ENCODE measurements at regions not wholly inside any gene's neighbourhood (a gene's known extent, or its start where the extent isn't known, plus 50 kb on each side); places are given as distances from the start of the nearest gene placed in this dataset.

DNA sequence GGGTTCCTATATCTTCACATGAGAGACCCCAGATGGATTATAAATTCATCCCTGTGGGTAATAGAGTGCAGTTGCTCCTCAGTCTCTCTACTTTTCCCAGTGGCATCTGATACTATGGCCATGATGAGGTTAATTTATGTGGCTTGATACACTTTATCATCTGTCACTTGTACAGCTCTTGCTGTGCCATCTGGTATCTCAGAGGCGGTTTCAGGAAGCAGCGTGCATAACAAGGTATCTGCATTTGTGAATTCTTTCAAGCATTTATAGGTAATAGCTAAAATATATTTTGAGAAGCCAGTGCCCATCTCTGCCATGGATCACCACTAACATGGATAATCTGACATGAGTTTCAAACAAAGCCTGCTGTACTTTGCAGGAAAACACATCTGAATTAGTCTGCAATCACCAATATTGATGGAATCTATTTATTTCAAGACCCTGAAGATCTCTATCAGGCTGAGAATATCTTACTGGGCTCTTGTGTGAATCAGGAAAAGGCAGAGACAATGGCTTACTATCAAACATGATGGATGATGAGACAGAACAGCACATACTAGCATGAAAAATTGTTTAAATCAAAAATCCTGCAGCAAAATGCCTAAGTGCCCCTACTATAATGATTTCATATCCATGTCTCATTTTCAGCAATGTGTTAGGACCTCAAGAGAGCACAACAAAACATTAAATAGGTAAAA lies 548.7 kb upstream of the MAP3K7 start:
- in situ Hi-C loops (cut with MboI; ENCODE audit: low pct_unique_long_range_greater_than_20kb, low sequenced_read_pairs, unreplicated experiment), result no loop called here
- no peak for DNase-seq (ENCODE audit: low spot score)
- TF ChIP-seq, protein P1, sequence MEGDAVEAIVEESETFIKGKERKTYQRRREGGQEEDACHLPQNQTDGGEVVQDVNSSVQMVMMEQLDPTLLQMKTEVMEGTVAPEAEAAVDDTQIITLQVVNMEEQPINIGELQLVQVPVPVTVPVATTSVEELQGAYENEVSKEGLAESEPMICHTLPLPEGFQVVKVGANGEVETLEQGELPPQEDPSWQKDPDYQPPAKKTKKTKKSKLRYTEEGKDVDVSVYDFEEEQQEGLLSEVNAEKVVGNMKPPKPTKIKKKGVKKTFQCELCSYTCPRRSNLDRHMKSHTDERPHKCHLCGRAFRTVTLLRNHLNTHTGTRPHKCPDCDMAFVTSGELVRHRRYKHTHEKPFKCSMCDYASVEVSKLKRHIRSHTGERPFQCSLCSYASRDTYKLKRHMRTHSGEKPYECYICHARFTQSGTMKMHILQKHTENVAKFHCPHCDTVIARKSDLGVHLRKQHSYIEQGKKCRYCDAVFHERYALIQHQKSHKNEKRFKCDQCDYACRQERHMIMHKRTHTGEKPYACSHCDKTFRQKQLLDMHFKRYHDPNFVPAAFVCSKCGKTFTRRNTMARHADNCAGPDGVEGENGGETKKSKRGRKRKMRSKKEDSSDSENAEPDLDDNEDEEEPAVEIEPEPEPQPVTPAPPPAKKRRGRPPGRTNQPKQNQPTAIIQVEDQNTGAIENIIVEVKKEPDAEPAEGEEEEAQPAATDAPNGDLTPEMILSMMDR (IDR thresholded peaks at IDR 0.05; ENCODE audit: extremely low read depth, insufficient read depth, missing control alignments), result no peak

DNA sequence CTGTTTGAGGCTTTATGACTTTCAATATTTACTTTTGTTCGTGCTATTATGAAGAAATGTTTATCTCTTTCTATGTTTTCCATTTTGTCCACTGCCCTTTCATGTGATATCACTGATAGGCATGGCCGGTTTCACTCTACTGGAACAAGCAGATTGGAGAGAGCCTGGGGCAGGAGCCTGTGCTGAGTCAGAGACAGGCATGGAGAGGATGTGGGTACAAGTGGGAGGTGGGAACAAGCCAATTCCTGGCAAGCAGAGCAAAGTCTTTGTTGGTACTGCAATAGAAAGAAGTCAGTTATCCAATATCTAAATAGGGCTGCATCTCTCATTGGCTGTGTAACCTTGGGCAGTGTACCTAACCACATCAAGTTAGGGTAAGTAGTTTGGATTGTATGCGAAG lies 545.6 kb upstream of the MAP3K7 start:
- in situ Hi-C loops (cut with MboI; ENCODE audit: low pct_unique_long_range_greater_than_20kb, low sequenced_read_pairs, unreplicated experiment), result no loop called here
- no peak for DNase-seq (ENCODE audit: low spot score)
- TF ChIP-seq, protein P1 (IDR thresholded peaks at IDR 0.05; ENCODE audit: extremely low read depth, insufficient read depth, missing control alignments), result no peak

GRCh38 chr6:91130126-91130525 lies 543.3 kb upstream of the MAP3K7 start:
- TF ChIP-seq, protein P1 (IDR thresholded peaks at IDR 0.05; ENCODE audit: extremely low read depth, insufficient read depth, missing control alignments), result no peak
- in situ Hi-C loops (cut with MboI; ENCODE audit: low pct_unique_long_range_greater_than_20kb, low sequenced_read_pairs, unreplicated experiment), result no loop called here
- no peak for DNase-seq (ENCODE audit: low spot score)

DNA sequence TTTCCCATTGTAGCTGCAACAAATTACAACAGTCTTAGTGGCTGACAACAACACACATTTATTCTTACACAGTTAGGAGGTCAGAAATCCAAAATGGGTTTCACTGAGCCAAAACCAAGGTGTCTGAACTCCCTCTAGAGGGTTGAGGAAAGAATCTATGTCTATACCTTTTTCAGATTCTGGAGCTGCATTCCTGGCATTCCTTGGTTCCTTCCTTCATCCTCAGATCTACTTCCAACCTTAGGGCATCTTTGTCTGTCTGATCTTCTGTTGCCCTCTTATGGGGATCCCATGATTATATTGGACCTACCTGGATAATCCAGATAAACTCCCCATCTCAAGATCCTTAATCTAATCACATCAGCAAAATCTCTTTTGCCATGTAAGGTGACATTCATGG lies 540.9 kb upstream of the MAP3K7 start:
- DNase-seq (ENCODE audit: low spot score), result no peak
- TF ChIP-seq, protein P1 (IDR thresholded peaks at IDR 0.05; ENCODE audit: extremely low read depth, insufficient read depth, missing control alignments), result no peak
- in situ Hi-C loops (cut with MboI; ENCODE audit: low pct_unique_long_range_greater_than_20kb, low sequenced_read_pairs, unreplicated experiment), result no loop called here

GRCh38 chr6:91126876-91127275 lies 540.0 kb upstream of the MAP3K7 start:
- no peak for DNase-seq (ENCODE audit: low spot score)
- in situ Hi-C loops (cut with MboI; ENCODE audit: low pct_unique_long_range_greater_than_20kb, low sequenced_read_pairs, unreplicated experiment), result no loop called here
- TF ChIP-seq, protein P1 (IDR thresholded peaks at IDR 0.05; ENCODE audit: extremely low read depth, insufficient read depth, missing control alignments), result no peak

GRCh38 chr6:91117550-91117949 lies 530.7 kb upstream of the MAP3K7 start:
- in situ Hi-C loops (cut with MboI; ENCODE audit: low pct_unique_long_range_greater_than_20kb, low sequenced_read_pairs, unreplicated experiment), result no loop called here
- no peak for DNase-seq (ENCODE audit: low spot score)
- TF ChIP-seq, protein P1 (IDR thresholded peaks at IDR 0.05; ENCODE audit: extremely low read depth, insufficient read depth, missing control alignments), result no peak

Measured in GM13977 (cell line).